Mesendoderm (in vitro differentiated cells): ENCODE measurements at regions not wholly inside any gene's neighbourhood (a gene's known extent, or its start where the extent isn't known, plus 50 kb on each side); places are given as distances from the start of the nearest gene placed in this dataset.

ENCODE experiments used
- DNase-seq: peaks from one replicate; pipeline ENCODE4 v3.0.0; 2013
- H2AK5ac ChIP-seq: 2 replicates; pipeline ENCODE4 v1.6.1; 2013; ENCODE audit warnings: low read length, inconsistent platforms
- H2BK120ac ChIP-seq: 2 replicates; pipeline ENCODE4 v1.6.1; 2013; ENCODE audit warnings: low read depth, mild to moderate bottlenecking, low read length, moderate library complexity, mixed read lengths
- H2BK15ac ChIP-seq: replicated peaks from 2 replicates; pipeline ENCODE4 v1.6.1; 2013; ENCODE audit warnings: low read depth, mild to moderate bottlenecking, moderate library complexity
- H2BK5ac ChIP-seq: 2 replicates; pipeline ENCODE4 v1.6.1; 2013; ENCODE audit warnings: low read length, inconsistent platforms
- H3K18ac ChIP-seq: 2 replicates; pipeline ENCODE4 v1.6.1; 2013; ENCODE audit warnings: mild to moderate bottlenecking, low read length, mixed read lengths
- H3K23ac ChIP-seq: one replicate; pipeline ENCODE4 v1.6.1; 2013; ENCODE audit warnings: low read length
- H3K27ac ChIP-seq: 2 replicates; pipeline ENCODE4 v1.5.1; 2013; ENCODE audit warnings: low read depth, mild to moderate bottlenecking, inconsistent platforms, low read length, moderate library complexity
- H3K27me3 ChIP-seq: 2 replicates; pipeline ENCODE4 v1.6.1; 2013; ENCODE audit warnings: low read length, control low read depth, mild to moderate bottlenecking, inconsistent platforms; ENCODE audit not compliant: insufficient read depth, poor library complexity
- H3K36me3 ChIP-seq: 2 replicates; pipeline ENCODE4 v1.6.1; 2013; ENCODE audit warnings: low read length, inconsistent platforms; ENCODE audit not compliant: control insufficient read depth, insufficient read depth
- H3K4ac ChIP-seq: one replicate; pipeline ENCODE4 v1.6.1; 2013; ENCODE audit warnings: low read depth, mild to moderate bottlenecking, low read length, moderate library complexity
- H3K4me1 ChIP-seq: 2 replicates; pipeline ENCODE4 v1.6.1; 2013; ENCODE audit warnings: low read depth, low read length, inconsistent platforms; ENCODE audit not compliant: control insufficient read depth
- H3K4me2 ChIP-seq: 2 replicates; pipeline ENCODE4 v1.6.1; 2013; ENCODE audit warnings: low read length
- H3K4me3 ChIP-seq: 2 replicates; pipeline ENCODE4 v1.5.1; 2013; ENCODE audit warnings: mild to moderate bottlenecking, low read length
- H3K56ac ChIP-seq: one replicate; pipeline ENCODE4 v1.6.1; 2013; ENCODE audit warnings: low read length
- H3K79me1 ChIP-seq: 2 replicates; pipeline ENCODE4 v1.6.1; 2013; ENCODE audit warnings: low read length, inconsistent platforms
- H3K79me2 ChIP-seq: 2 replicates; pipeline ENCODE4 v1.6.1; 2013; ENCODE audit warnings: mild to moderate bottlenecking, low read length; ENCODE audit not compliant: control insufficient read depth, insufficient read depth
- H3K9ac ChIP-seq: 2 replicates; pipeline ENCODE4 v1.6.1; 2013; ENCODE audit warnings: low read length, inconsistent platforms
- H4K5ac ChIP-seq: one replicate; pipeline ENCODE4 v1.6.1; 2013; ENCODE audit warnings: low read length
- H4K8ac ChIP-seq: one replicate; pipeline ENCODE4 v1.6.1; 2013; ENCODE audit warnings: low read depth, mild to moderate bottlenecking, control low read depth, low read length, moderate library complexity
- WGBS: extraction: QIAGEN DNeasy Blood & Tissue Kit; methylation state at CpG from one replicate; pipeline ENCODE4 v1.1.7; 2013; ENCODE audit warnings: low lambda C conversion rate, missing lambda C conversion rate; ENCODE audit not compliant: insufficient coverage; ENCODE audit errors: extremely low coverage; 5-methylcytosine and 5-hydroxymethylcytosine counted together

DNA sequence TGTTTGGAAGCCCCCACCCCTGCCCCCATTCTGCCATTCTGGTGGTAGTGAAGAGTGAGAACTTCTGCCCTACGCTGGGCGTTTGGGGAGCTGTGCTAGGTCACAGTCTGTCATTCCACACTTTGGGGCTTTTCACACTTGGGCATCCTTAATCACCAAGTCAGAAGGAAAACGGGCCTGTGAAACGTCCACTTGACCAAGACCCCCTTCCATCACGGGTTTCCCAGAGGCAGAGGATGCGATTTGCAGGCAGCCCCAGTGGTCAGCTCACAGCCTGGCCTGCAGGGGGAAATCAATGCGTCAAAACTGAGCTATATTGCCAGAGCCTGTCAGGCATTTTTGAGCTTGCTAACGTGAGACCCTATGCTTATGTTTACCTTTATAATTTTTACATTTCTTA lies 663.3 kb upstream of the MGMT start:
- no peak overlapping the region for H3K56ac ChIP-seq
- H3K79me1 ChIP-seq, result no peaks in the 10 kb centered on the region
- no peak overlapping the region for H2BK15ac ChIP-seq
- DNase-seq, result no peak
- no peaks in the 10 kb centered on the region for H3K4me1 ChIP-seq
- no peak overlapping the region for H4K8ac ChIP-seq
- no peak overlapping the region for H2AK5ac ChIP-seq
- H3K23ac ChIP-seq, result no peak overlapping the region
- WGBS, result no CpG with 5 or more reads among the region's 8 CpGs
- H3K27me3 ChIP-seq, result no peaks in the 10 kb centered on the region
- no peak overlapping the region for H3K4me2 ChIP-seq
- H3K4me3 ChIP-seq, result no peak overlapping the region
- no peak overlapping the region for H2BK5ac ChIP-seq
- H3K9ac ChIP-seq, result no peak overlapping the region
- no peak overlapping the region for H3K27ac ChIP-seq
- H4K5ac ChIP-seq, result no peak overlapping the region
- H3K36me3 ChIP-seq, result no peaks in the 10 kb centered on the region
- H3K4ac ChIP-seq, result no peak overlapping the region
- H3K18ac ChIP-seq, result no peak overlapping the region
- no peaks in the 10 kb centered on the region for H3K79me2 ChIP-seq
- H2BK120ac ChIP-seq, result no peak overlapping the region

- H2AK5ac ChIP-seq, result no peak overlapping the region
- no peak overlapping the region for H2BK5ac ChIP-seq
- no peaks in the 10 kb centered on the region for H3K79me1 ChIP-seq
- WGBS, result no CpG with 5 or more reads among the region's 2 CpGs
- no peak overlapping the region for H3K4ac ChIP-seq
- H3K27ac ChIP-seq, result no peak overlapping the region
- H3K4me2 ChIP-seq, result no peak overlapping the region
- no peaks in the 10 kb centered on the region for H3K4me1 ChIP-seq
- H3K36me3 ChIP-seq, result no peaks in the 10 kb centered on the region
- H3K23ac ChIP-seq, result no peak overlapping the region
- no peak overlapping the region for H3K56ac ChIP-seq
- no peaks in the 10 kb centered on the region for H3K27me3 ChIP-seq
- no peaks in the 10 kb centered on the region for H3K79me2 ChIP-seq
- H4K5ac ChIP-seq, result no peak overlapping the region
- DNase-seq, result no peak
- H4K8ac ChIP-seq, result no peak overlapping the region
- H3K18ac ChIP-seq, result no peak overlapping the region
- no peak overlapping the region for H2BK15ac ChIP-seq
- H2BK120ac ChIP-seq, result no peak overlapping the region
- no peak overlapping the region for H3K9ac ChIP-seq
- H3K4me3 ChIP-seq, result no peak overlapping the region
Observed at GRCh38 chr10:128804411-128804810, 662.6 kb upstream of the MGMT start.

- WGBS, result no CpG with 5 or more reads among the region's 4 CpGs
- Histone ChIP-seq H3K27me3 (no peaks in the 10 kb centered on the region), H3K27ac (no peak overlapping the region), H3K4ac (no peak overlapping the region), H2AK5ac (no peak overlapping the region), H3K18ac (no peak overlapping the region), H3K4me1 (no peaks in the 10 kb centered on the region), H3K79me2 (no peaks in the 10 kb centered on the region), H2BK15ac (no peak overlapping the region), H2BK5ac (no peak overlapping the region), H3K56ac (no peak overlapping the region), H3K4me2 (no peak overlapping the region), H3K36me3 (no peaks in the 10 kb centered on the region), H3K23ac (no peak overlapping the region), H3K4me3 (no peak overlapping the region), H2BK120ac (no peak overlapping the region), H3K9ac (no peak overlapping the region), H3K79me1 (no peaks in the 10 kb centered on the region), H4K8ac (no peak overlapping the region), H4K5ac (no peak overlapping the region)
- no peak for DNase-seq
Observed at GRCh38 chr10:128808921-128809440, 658.1 kb upstream of the MGMT start.

GRCh38 chr10:128811511-128811910 lies 655.5 kb upstream of the MGMT start:
- Histone ChIP-seq H2AK5ac (no peak overlapping the region), H3K23ac (no peak overlapping the region), H3K56ac (no peak overlapping the region), H3K79me1 (no peaks in the 10 kb centered on the region), H3K27ac (no peak overlapping the region), H2BK120ac (no peak overlapping the region), H3K18ac (no peak overlapping the region), H3K4me1 (no peaks in the 10 kb centered on the region), H4K5ac (no peak overlapping the region), H3K9ac (no peak overlapping the region), H3K4ac (no peak overlapping the region), H4K8ac (no peak overlapping the region), H3K4me2 (no peak overlapping the region), H2BK15ac (no peak overlapping the region), H3K36me3 (no peaks in the 10 kb centered on the region), H3K79me2 (no peaks in the 10 kb centered on the region), H2BK5ac (no peak overlapping the region), H3K27me3 (no peaks in the 10 kb centered on the region), H3K4me3 (no peak overlapping the region)
- no CpG with 5 or more reads among the region's 10 CpGs for WGBS
- no peak for DNase-seq

GRCh38 chr10:128812000-128812399 lies 655.0 kb upstream of the MGMT start:
- H2BK120ac ChIP-seq, result no peak overlapping the region
- no peak overlapping the region for H3K18ac ChIP-seq
- no CpG with 5 or more reads among the region's 15 CpGs for WGBS
- no peak overlapping the region for H3K4me3 ChIP-seq
- H3K36me3 ChIP-seq, result no peaks in the 10 kb centered on the region
- H3K27ac ChIP-seq, result no peak overlapping the region
- H3K79me1 ChIP-seq, result no peaks in the 10 kb centered on the region
- H3K9ac ChIP-seq, result no peak overlapping the region
- H4K8ac ChIP-seq, result no peak overlapping the region
- no peak for DNase-seq
- no peaks in the 10 kb centered on the region for H3K27me3 ChIP-seq
- no peaks in the 10 kb centered on the region for H3K79me2 ChIP-seq
- no peak overlapping the region for H4K5ac ChIP-seq
- no peak overlapping the region for H2BK15ac ChIP-seq
- H3K4me1 ChIP-seq, result no peaks in the 10 kb centered on the region
- no peak overlapping the region for H2AK5ac ChIP-seq
- no peak overlapping the region for H3K4me2 ChIP-seq
- H3K4ac ChIP-seq, result no peak overlapping the region
- no peak overlapping the region for H2BK5ac ChIP-seq
- no peak overlapping the region for H3K23ac ChIP-seq
- no peak overlapping the region for H3K56ac ChIP-seq

- Histone ChIP-seq H3K4me2 (no peak overlapping the region), H2AK5ac (no peak overlapping the region), H4K8ac (no peak overlapping the region), H2BK120ac (no peak overlapping the region), H4K5ac (no peak overlapping the region), H3K4ac (no peak overlapping the region), H3K9ac (no peak overlapping the region), H3K23ac (no peak overlapping the region), H3K79me2 (no peaks in the 10 kb centered on the region), H3K79me1 (no peaks in the 10 kb centered on the region), H2BK5ac (no peak overlapping the region), H3K56ac (no peak overlapping the region), H3K27me3 (no peaks in the 10 kb centered on the region), H3K27ac (no peak overlapping the region), H3K4me3 (no peak overlapping the region), H3K4me1 (no peaks in the 10 kb centered on the region), H3K36me3 (no peaks in the 10 kb centered on the region), H3K18ac (no peak overlapping the region), H2BK15ac (no peak overlapping the region)
- no peak for DNase-seq
- WGBS, result no CpG with 5 or more reads among the region's 3 CpGs
Observed at GRCh38 chr10:128813574-128813973, 653.5 kb upstream of the MGMT start.
